SK-MEL-5 (cell line): ENCODE measurements at regions not wholly inside any gene's neighbourhood (a gene's known extent, or its start where the extent isn't known, plus 50 kb on each side); places are given as distances from the start of the nearest gene placed in this dataset.

Experiments used
- DNase-seq: peaks from one replicate; pipeline ENCODE4 v3.0.0-alpha.2; 2016; ENCODE audit warnings: low read depth, low spot score
- in situ Hi-C: cut with HindIII; loops from 2 replicates; pipeline ENCODE4 v1.10.0; 2016; ENCODE audit warnings: low sequenced_read_pairs, high pct_unique_total_duplicates, low pct_unique_long_range_greater_than_20kb

DNA sequence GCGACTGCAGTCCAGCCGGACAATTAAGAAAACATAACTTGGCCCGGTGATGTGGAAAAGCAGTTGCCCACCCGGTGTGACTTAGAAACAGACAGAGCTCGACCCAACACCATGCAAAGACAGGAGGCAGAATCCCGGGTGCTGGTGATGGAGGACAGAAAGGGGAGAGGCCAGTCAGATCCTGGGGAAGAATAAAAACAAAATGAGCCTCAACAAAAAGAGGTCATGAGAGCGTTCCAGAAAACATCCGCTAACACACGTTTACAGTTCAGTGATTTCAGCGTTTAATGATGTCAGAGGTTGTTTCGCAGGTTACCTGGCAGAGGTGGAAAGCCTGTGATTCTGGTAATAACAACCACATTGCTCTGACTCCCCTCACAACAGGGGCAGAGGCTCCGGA lies 111.9 kb downstream of the OSR1 start:
- no peak for DNase-seq
- in situ Hi-C loops = no loop called here

DNA sequence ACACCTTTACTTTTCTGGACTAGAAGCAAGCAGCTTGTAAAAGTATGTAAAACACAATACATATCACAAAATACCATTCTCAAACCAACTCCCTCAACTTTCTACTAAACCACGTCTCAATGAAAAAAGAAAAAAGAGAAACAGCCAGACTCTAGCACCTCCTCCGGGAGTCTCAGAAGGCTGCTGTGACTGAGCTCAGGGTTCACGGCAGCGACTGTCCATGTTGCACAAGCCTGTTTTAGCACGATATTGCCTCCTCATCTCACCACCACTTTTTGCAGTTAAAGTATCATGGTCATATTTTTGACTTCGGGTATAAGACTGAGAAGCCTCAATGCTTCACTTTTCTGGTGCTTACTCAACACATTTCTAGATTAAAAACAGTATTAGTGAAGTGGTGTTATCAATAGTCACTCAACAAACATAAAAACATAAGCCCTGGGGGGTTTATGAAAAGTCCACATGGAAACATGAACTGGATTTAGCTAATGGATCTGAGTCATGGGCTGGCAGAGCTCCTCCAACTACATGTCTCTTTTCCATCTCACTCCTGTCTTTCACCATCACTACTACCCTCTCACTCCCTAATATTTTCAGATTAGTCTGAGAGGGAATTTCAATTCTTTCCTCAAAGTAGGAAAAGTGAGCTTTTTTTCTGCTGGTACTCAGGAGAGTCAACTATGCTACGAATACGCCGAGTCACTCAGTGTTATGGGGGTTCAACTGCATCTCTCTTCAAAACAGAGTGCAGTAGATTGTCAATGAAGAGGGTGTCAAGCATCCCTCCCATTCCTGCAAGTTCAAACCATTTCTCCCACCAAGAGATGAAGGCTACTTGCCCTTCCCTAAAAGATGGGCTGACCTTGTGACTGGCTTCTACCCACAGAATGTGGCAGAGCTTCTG lies 113.7 kb downstream of the OSR1 start:
- no peak for DNase-seq
- in situ Hi-C loops = no loop called here

DNA sequence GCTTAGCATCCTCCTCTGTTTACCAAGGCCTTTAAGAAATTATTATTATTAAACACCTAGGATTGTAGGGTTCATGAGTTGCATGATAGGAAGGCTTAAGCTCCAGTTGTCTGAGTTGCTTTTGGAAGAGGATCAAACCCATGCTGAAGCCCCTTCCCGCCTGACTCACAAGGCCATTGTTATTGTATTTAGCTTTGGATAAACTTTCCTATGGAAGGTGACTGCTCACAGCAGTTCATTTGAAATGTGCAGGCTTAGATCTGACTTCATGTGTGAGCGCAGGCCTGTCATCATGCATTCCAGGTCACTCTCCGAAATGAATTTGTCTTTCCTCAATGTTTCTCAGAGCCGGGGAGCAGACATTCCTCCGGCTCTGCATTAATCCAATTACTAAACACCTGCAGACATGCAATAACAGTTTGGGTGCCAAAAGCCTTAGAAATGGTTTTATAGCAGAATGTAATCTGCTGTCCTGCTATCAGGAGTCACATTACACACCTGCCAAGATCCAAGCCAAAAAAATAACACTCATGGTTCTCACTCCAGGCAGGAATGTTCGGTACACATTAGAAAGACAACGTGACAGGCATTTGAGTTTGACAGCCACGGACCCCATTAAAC lies 119.9 kb downstream of the OSR1 start:
- in situ Hi-C loops = no loop called here
- DNase-seq = no peak

DNA sequence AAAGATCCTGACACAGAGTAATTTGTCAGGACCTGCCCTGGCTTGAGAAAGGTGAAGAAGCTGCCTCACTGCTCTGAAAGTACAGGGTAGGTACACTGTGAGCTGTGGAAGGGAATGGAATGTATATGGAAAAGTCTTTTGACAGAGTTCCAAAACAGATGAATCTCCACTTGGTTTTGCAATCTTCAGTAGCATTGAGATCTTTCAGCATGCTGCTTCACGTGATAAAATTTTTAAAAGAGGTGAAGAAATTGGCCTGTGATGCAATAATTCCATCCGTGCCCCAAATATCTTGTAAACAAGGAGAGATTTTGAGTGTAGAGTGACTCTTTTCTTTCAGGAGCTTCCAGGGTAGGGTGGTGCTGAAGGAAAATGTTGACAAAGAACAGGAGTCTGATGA lies 123.1 kb downstream of the OSR1 start:
- in situ Hi-C loops = no loop called here

DNA sequence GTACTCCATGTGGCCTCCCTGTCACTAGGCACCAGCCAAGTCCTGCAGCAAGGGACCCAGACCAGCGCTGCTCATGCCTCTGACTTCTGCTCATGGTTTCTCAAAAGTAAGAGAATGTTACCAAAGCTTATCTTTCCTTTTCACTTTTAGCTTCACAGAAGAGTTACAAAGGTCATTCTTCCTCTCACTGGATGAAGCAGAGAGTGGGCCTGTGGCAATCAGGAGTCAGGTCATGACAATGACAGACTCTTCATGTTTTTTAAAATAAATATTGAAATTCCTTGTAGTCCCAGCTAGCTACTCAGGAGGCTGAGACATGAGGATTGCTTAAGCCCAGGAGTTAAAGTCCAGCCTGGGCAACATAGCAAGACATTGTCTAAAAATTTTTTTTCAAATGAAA lies 126.1 kb downstream of the OSR1 start:
- DNase-seq = no peak
- in situ Hi-C loops = no loop called here

More for the DNA sequence above, 123.1 kb downstream of the OSR1 start:
- no peak for DNase-seq

DNA sequence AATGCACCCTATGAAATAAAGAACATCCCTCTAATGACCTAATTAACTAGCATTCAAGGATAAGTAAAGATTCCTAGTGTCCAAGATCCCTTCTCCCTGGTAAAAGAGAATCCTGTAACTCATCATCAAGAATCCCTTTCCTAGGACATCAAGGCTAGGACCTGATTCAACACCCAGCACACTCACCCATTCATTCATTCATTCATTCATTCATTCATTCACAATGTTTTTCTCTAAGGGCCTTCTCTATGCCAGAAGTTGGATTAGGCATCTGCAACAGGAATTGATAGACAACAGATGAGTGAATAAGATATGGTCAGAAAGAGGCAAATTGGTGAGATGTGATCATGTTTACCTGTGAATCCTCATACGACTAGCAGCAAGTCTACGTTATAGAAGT lies 126.8 kb downstream of the OSR1 start:
- DNase-seq = no peak
- in situ Hi-C loops = no loop called here

DNA sequence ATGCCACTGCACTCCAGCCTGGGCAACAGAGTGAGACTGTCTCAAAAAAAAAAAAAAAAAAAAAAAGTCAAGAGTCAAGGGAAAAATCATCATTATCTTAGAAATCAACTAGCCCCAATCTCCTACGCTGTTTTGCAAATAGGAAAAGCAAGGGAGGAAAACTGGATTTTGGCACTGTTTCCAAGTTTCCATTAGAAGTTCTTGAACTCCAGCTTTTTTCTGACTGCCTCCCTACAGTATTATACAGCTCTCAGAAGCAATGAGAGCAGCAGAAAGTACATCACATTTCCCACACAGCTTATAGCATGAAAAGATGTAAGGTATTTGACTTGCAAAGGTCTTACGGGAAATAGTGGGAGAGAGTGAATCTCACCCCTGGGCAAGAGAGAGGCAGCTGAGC lies 127.8 kb downstream of the OSR1 start:
- in situ Hi-C loops = no loop called here
- DNase-seq = no peak

DNA sequence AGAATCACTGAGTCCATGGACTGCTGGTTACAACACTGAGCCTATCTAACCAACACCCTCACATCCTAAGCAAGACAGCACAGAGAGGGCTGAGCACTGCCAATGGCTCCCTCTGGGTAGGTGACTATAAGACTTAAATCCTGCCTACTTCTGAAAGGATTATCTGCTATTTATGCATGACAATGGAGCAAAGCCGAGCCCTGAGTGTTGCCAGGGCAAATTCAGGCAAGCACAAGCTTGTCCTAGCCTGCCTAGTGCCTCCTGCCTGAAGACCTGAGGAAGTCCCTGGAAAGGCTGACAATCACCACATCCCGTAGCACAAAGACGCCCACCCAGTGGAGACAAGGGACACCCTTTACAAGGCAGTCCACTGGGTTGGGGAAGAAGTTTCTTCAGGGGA lies 129.7 kb downstream of the OSR1 start:
- in situ Hi-C loops = no loop called here
- no peak for DNase-seq

DNA sequence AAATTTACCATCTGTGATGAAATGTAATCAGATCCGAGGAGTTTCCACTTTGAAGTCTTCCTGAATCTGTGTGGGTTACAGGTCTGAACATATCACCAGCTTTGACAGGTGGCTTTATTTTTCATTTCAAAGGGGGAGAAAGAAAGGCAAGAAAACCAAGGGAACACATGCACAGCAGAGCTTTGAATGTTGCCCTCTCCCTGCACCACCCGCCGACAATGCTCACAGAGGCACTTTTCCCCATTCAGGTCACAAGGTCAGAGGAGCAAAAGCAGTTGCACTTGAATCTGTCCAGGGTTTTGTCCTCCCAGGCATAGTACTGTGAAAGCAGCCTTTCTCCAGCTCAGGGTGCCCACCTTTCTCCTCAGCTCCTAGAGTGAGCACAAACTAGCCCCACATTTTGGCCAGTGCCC lies 130.2 kb downstream of the OSR1 start:
- no peak for DNase-seq

DNA sequence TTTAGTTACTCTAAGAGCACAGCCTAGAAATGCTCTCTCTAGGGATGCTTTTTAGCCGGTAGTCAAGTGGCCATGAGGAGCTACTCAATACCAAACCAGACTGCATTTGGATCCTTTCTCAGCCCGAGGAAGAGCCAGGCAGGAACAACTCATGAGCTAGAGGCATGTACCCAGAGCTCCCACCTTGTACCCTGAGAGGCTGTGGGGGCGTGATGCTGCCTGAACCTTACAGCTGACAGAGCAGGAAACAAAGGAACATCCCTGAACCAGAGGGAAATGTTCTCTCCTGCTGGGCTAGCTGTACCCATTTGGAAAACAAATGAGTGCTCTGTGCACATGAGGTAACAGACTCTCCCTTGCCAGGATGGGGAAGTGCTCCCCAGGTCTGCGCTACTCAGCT lies 131.6 kb downstream of the OSR1 start:
- DNase-seq = no peak
- in situ Hi-C loops = no loop called here

More for the DNA sequence above, 130.2 kb downstream of the OSR1 start:
- in situ Hi-C loops = no loop called here

DNA sequence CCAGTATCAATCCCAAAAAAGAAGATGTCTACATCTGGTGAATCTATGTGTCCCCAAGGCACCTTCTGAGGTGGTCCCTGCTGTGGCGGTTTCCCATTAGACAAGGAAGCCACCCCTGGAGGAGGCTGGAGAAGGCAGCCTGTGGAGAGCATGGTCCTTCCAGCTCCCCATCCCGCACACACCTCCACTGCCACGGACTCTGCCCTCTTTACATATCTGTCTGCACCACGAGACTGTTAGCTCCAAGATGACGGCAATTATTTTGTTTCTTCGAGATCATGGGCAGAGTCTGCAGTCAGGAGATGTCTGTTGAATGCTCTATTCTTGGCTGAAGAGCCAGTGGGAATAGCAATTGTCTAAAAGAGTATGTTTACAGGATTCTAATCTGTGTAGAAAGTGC lies 132.0 kb downstream of the OSR1 start:
- in situ Hi-C loops = no loop called here

DNA sequence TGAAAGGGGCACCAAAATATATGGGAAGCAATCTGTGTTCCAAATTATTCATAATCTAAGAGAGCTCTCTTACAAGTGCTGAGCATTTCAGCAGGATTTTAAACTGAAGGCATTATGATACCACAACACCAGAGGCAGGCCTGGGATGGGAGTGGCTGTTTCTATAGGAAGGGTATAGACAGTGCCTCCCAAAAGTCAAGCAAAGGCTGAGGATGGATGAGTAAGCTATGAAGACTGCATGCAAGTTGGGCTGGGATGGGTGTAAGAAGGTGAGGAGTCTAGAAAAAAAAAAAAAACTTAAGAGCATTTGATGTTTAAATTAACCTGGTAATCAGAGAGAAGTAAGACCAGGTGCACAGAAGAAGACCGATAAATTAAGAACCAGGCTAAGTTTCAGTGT lies 132.5 kb downstream of the OSR1 start:
- in situ Hi-C loops = no loop called here

More for the DNA sequence above, 132.0 kb downstream of the OSR1 start:
- no peak for DNase-seq

DNA sequence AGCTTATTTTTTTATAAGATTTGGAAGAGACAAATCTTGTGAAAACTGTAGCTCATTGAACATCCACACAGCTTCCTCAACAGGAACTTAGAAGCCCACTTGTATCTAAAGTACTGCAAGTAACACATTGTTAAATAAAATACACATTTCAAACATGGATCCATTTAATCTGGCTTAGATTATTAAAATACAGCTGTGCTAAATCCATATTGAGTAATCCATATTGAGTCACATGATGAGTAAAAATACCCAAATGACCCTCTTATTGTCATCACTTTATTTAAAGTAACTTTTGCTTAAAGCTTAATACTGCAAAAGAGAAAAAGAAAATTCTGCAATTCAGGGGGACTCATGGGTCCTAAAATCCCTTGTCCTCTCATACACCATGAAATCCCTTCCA lies 133.3 kb downstream of the OSR1 start:
- in situ Hi-C loops = no loop called here
- no peak for DNase-seq

More for the DNA sequence above, 132.5 kb downstream of the OSR1 start:
- DNase-seq = no peak

DNA sequence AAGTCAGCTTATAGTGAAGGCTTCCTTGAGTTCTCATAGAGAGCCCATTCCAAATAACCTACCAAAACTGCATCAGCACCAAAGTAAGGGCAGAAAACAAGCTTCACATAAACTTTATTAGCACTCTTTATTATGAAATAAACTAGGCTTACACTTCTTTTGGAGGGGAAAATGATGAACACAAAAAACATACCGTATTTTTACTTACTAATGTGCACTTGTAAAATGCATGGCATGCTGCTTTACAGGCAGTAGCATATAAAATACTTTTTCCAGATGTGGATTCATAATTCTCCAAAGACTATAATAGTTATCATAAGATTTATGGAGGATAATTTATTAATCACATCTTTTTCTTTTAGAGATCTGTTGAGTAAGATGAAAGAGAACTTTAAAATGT lies 133.9 kb downstream of the OSR1 start:
- in situ Hi-C loops = no loop called here
- DNase-seq = no peak

DNA sequence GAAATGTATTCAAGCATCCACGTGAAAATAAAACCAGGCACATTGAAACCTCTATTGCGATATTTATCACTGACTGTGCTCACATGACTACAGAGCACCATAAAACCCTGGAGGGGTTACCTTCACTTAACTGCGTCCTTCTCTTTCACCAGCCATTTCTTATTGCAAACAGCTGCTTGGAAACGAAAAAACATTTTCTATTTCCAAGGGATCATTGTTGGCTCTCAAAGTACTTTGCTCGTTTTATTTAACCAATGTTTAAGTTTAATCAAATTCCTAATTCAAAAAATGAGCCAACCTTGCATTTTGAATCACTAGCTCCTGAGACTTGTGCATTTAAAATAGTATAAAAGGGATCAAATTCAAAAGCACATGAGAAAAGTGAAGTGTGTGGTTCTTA lies 134.4 kb downstream of the OSR1 start:
- in situ Hi-C loops = no loop called here
- DNase-seq = no peak

DNA sequence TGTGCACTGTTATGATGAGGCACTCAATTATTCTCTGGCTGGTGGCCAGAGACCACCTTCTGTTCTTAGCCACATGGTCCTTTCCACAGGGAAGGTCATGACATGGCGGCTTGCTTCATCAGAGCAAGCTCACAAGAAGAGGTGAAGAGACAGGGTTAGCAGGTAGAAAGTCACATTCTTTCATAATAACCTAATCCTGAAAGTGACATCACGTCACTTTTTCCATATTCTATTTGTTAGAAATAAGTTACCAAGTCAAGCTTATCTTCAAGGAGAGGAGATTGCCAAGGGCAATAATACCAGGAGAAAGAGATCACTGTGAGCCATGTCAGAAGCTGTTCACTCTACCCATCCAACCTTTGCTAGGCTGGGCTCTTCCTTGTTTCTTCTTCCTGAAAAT lies 139.4 kb downstream of the OSR1 start:
- no peak for DNase-seq
- in situ Hi-C loops = no loop called here

DNA sequence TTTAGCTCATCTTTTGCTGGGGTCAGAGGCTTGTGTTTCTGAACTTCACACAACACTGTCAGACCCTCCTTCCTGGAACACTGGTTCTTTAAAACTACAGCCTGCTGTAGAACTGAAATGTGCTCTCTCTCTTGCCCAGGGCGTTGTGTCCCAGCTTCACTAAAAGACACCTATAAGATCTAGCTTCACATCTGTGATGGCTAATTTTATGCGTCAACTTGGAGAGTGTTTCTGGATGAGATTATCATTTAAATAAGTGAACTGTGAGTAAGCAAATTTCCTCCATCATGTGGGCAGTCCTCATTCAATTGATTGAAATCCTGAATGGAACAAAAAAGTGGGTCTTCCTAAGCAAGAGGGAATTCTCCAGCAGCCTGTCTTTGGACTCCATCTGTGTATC lies 140.3 kb downstream of the OSR1 start:
- no peak for DNase-seq
- in situ Hi-C loops = no loop called here

DNA sequence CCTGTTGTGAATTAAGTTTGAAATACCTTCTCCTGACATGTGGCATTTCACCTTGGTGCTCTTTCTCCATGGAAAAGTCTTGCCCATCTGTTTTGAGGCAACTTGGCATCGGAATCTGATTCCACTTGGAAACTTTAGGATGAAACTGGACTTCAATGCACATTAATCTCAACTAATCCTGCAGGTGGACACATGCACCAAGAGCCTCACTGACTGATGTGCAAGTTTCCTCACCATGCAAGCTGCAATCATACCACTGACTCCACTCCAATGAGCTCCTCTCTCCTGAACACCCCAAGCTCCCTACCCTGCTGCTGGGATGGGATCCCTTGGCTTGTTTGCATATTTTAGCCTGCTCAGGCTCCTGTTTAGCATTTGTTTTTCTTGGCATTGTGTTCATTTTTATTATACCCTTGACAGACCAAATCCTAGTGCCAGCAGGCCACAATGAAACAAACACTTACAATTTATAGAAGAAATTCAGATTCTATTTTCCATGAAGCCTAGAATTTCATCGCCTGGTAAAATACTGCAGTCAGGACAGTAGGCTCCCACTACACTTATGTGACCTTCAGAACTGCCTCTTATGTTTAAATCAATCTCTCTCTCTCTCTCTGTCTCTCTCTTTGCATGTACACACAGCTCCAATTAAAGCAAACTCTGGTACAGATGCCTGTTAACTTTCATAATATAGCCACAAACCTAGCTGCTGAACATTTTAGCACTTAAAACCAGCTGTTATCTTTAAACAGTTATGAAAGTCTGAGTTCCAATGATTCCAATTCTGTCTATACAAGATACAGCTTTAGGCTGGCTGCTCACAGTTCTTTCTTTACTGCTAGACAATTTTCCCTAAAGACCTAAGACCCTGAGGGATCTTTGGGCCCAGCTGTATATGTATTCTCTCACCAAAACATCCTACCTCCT lies 141.5 kb downstream of the OSR1 start:
- in situ Hi-C loops = no loop called here
- no peak for DNase-seq
